Gastroesophageal sphincter (tissue), 3 donors: ENCODE measurements at regions not wholly inside any gene's neighbourhood (a gene's known extent, or its start where the extent isn't known, plus 50 kb on each side); places are given as distances from the start of the nearest gene placed in this dataset.

Source experiments
- EP300 ChIP-seq: sonication (generic); formaldehyde crosslinking; IDR thresholded peaks from one replicate; pipeline ENCODE4 v1.6.1; 2017; ENCODE audit warnings: antibody characterized with exemption, mild to moderate bottlenecking
- POLR2AphosphoS5 ChIP-seq: sonication (generic); formaldehyde crosslinking; IDR thresholded peaks from one replicate; pipeline ENCODE4 v1.6.1; 2017; ENCODE audit warnings: antibody characterized with exemption
- TF ChIP-seq, protein P1 (sequence below), 4 experiments: fragments of 200-600 bp in 2 of 4; fragments of 450-650 bp in 2 of 4; sonication (generic) in 1 of 4; IDR thresholded peaks; one replicate each; pipeline ENCODE4 v1.5.1; 2017 to 2019; ENCODE audit warnings: antibody characterized with exemption in 4 of 4, mild to moderate bottlenecking in 2 of 4, moderate library complexity in 2 of 4

DNA sequence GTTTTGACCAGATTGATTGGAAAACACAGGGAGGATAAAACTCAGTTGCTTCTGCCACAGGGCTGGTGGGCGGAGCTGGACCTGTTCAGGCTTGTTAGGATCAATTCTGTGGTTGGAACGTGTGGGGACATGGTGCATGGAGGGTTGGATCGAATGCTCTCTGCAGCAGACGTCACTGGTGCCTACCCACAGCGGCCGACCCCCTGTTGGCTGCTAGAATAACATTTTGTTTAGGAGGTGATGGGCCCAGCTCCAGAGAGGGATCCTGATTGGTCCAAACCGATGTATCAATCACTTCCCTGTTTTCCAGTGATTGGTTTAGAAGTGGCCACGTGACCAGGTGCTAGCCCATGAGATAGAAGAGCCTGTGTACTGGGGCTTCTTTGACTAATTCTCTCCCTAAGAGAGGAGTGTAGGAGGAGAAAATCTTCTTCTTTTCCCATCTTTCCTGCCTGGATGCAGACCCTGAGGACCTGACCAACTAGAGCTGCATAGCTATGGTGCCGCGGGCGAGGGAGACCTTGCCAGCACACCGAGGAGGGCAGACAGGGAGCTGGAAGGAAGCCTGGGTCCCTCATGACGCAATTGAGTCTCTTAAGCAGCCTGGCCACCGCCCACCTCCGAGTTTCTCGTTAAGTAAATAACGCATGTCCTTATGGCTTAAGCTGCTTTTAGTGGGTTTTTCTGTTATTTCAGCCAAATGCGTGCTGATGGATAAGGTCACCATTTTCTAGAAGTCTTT lies 163.5 kb downstream of the AACS start:
- TF ChIP-seq, protein P1, sequence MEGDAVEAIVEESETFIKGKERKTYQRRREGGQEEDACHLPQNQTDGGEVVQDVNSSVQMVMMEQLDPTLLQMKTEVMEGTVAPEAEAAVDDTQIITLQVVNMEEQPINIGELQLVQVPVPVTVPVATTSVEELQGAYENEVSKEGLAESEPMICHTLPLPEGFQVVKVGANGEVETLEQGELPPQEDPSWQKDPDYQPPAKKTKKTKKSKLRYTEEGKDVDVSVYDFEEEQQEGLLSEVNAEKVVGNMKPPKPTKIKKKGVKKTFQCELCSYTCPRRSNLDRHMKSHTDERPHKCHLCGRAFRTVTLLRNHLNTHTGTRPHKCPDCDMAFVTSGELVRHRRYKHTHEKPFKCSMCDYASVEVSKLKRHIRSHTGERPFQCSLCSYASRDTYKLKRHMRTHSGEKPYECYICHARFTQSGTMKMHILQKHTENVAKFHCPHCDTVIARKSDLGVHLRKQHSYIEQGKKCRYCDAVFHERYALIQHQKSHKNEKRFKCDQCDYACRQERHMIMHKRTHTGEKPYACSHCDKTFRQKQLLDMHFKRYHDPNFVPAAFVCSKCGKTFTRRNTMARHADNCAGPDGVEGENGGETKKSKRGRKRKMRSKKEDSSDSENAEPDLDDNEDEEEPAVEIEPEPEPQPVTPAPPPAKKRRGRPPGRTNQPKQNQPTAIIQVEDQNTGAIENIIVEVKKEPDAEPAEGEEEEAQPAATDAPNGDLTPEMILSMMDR (IDR thresholded peaks at IDR 0.05) = no peak
- TF ChIP-seq EP300 (no peak), POLR2AphosphoS5 (no peak)
